H9 (cell line): ENCODE measurements at regions not wholly inside any gene's neighbourhood (a gene's known extent, or its start where the extent isn't known, plus 50 kb on each side); places are given as distances from the start of the nearest gene placed in this dataset.

ENCODE experiments used
- DNase-seq: peaks from one replicate; pipeline ENCODE4 v3.0.0-alpha.2; 2017
- H2AFZ ChIP-seq: one replicate; pipeline ENCODE4 v1.6.1; 2013; ENCODE audit warnings: mild to moderate bottlenecking, low read length, control low read depth, moderate library complexity
- H2AK5ac ChIP-seq: 2 replicates; pipeline ENCODE4 v1.6.1; 2013; ENCODE audit warnings: low read length, control low read depth, mixed read lengths; ENCODE audit not compliant: insufficient read length
- H2BK120ac ChIP-seq: one replicate; pipeline ENCODE4 v1.6.1; 2013; ENCODE audit warnings: low read depth, mild to moderate bottlenecking, low read length, control low read depth, inconsistent platforms; ENCODE audit not compliant: poor library complexity, severe bottlenecking
- H2BK12ac ChIP-seq: 2 replicates; pipeline ENCODE4 v1.6.1; 2013; ENCODE audit warnings: low read length, control low read depth, mixed read lengths, low read depth; ENCODE audit not compliant: insufficient read length
- H2BK15ac ChIP-seq: 2 replicates; pipeline ENCODE4 v1.6.1; 2013; ENCODE audit warnings: low read depth, low read length, control low read depth
- H2BK20ac ChIP-seq: one replicate; pipeline ENCODE4 v1.6.1; 2013; ENCODE audit warnings: low read depth, mild to moderate bottlenecking, low read length, control low read depth, inconsistent platforms; ENCODE audit not compliant: poor library complexity, severe bottlenecking
- H2BK5ac ChIP-seq: 2 replicates; pipeline ENCODE4 v1.6.1; 2013; ENCODE audit warnings: low read length, control low read depth, mixed read lengths; ENCODE audit not compliant: insufficient read length
- H3K14ac ChIP-seq: 2 replicates; pipeline ENCODE4 v1.6.1; 2013; ENCODE audit warnings: low read length, control low read depth; ENCODE audit not compliant: insufficient read depth
- H3K18ac ChIP-seq: 2 replicates; pipeline ENCODE4 v1.6.1; 2013; ENCODE audit warnings: low read depth, mild to moderate bottlenecking, mixed read lengths, low read length, control low read depth; ENCODE audit not compliant: insufficient read length
- H3K23ac ChIP-seq: 2 replicates; pipeline ENCODE4 v1.6.1; 2013; ENCODE audit warnings: low read length, control low read depth, mixed read lengths, low read depth; ENCODE audit not compliant: insufficient read length
- H3K23me2 ChIP-seq: 2 replicates; pipeline ENCODE4 v1.6.1; 2013; ENCODE audit warnings: low read depth, mild to moderate bottlenecking, mixed read lengths, low read length, control low read depth; ENCODE audit not compliant: insufficient read length, poor library complexity, severe bottlenecking
- H3K27ac ChIP-seq: 2 replicates; pipeline ENCODE4 v1.5.1; 2013; ENCODE audit warnings: low read length, control low read depth, mixed read lengths, low read depth; ENCODE audit not compliant: insufficient read length
- H3K27me3 ChIP-seq: 2 replicates; pipeline ENCODE4 v1.6.1; 2013; ENCODE audit warnings: low read length, control low read depth, inconsistent platforms; ENCODE audit not compliant: insufficient read depth
- H3K4ac ChIP-seq: 2 replicates; pipeline ENCODE4 v1.6.1; 2013; ENCODE audit warnings: low read depth, mild to moderate bottlenecking, control low read depth, inconsistent platforms, low read length, moderate library complexity
- H3K4me1 ChIP-seq: 2 replicates; pipeline ENCODE4 v1.6.1; 2013; ENCODE audit warnings: low read length, control low read depth, inconsistent platforms; ENCODE audit not compliant: insufficient read depth
- H3K4me2 ChIP-seq: 2 replicates; pipeline ENCODE4 v1.6.1; 2013; ENCODE audit warnings: low read length, control low read depth, mixed read lengths; ENCODE audit not compliant: insufficient read length, insufficient read depth
- H3K56ac ChIP-seq: 2 replicates; pipeline ENCODE4 v1.6.1; 2013; ENCODE audit warnings: low read depth, mild to moderate bottlenecking, mixed read lengths, low read length, control low read depth; ENCODE audit not compliant: insufficient read length
- H3K79me1 ChIP-seq: 2 replicates; pipeline ENCODE4 v1.6.1; 2013; ENCODE audit warnings: low read depth, mild to moderate bottlenecking, moderate library complexity, low read length, control low read depth, inconsistent platforms; ENCODE audit not compliant: insufficient read depth, poor library complexity, severe bottlenecking
- H3K79me2 ChIP-seq: 2 replicates; pipeline ENCODE4 v1.6.1; 2013; ENCODE audit warnings: low read length, control low read depth, inconsistent platforms; ENCODE audit not compliant: insufficient read depth
- H3K9ac ChIP-seq: 2 replicates; pipeline ENCODE4 v1.6.1; 2013; ENCODE audit warnings: low read length, control low read depth, mixed read lengths; ENCODE audit not compliant: insufficient read length; ENCODE audit errors: extremely low read depth
- H3K9me3 ChIP-seq: one replicate; pipeline ENCODE4 v1.6.1; 2013; ENCODE audit warnings: low read depth, low read length, inconsistent platforms; ENCODE audit not compliant: control insufficient read depth
- H3T11ph ChIP-seq: one replicate; pipeline ENCODE4 v1.6.1; 2013; ENCODE audit warnings: mild to moderate bottlenecking, low read length, control low read depth, inconsistent platforms
- H4K20me1 ChIP-seq: one replicate; pipeline ENCODE4 v1.6.1; 2013; ENCODE audit not compliant: control insufficient read depth, insufficient read length, insufficient read depth
- H4K5ac ChIP-seq: 2 replicates; pipeline ENCODE4 v1.6.1; 2013; ENCODE audit warnings: low read depth, mild to moderate bottlenecking, mixed read lengths, low read length, control low read depth; ENCODE audit not compliant: insufficient read length
- H4K8ac ChIP-seq: replicated peaks from 2 replicates; pipeline ENCODE4 v1.6.1; 2013; ENCODE audit warnings: low read length, control low read depth, mixed read lengths, low read depth; ENCODE audit not compliant: insufficient read length
- H4K91ac ChIP-seq: 2 replicates; pipeline ENCODE4 v1.6.1; 2013; ENCODE audit warnings: low read depth, mild to moderate bottlenecking, moderate library complexity, mixed read lengths, low read length, control low read depth; ENCODE audit not compliant: insufficient read length
- H3K27ac Mint-ChIP-seq, 3 experiments: 2 replicates in 2 of 3; 3 replicates in 1 of 3; pipeline ENCODE4 v1.8.0; 2020 to 2021; ENCODE audit warnings: mixed read lengths in 3 of 3, mild to moderate bottlenecking in 1 of 3, moderate library complexity in 1 of 3
- H3K27me3 Mint-ChIP-seq: 2 replicates; pipeline ENCODE4 v1.8.0; 2021; ENCODE audit warnings: low read depth, mild to moderate bottlenecking, moderate library complexity, mixed read lengths
- H3K36me3 Mint-ChIP-seq, 3 experiments: 2 replicates in 2 of 3; 3 replicates in 1 of 3; pipeline ENCODE4 v1.8.0; 2020 to 2021; ENCODE audit warnings: low read depth in 3 of 3, mixed read lengths in 3 of 3; ENCODE audit not compliant: insufficient read depth in 1 of 3
- H3K4me1 Mint-ChIP-seq, 2 experiments: 2 replicates each; pipeline ENCODE4 v1.8.0; 2020; ENCODE audit warnings: mixed read lengths in 2 of 2
- H3K4me3 Mint-ChIP-seq, 2 experiments: 2 replicates in 1 of 2; 3 replicates in 1 of 2; pipeline ENCODE4 v1.8.0; 2020 to 2021; ENCODE audit warnings: mild to moderate bottlenecking in 2 of 2, mixed read lengths in 2 of 2, moderate library complexity in 1 of 2
- H3K9me3 Mint-ChIP-seq, 2 experiments: 2 replicates in 1 of 2; 3 replicates in 1 of 2; pipeline ENCODE4 v1.8.0; 2020; ENCODE audit warnings: mild to moderate bottlenecking in 2 of 2, mixed read lengths in 2 of 2, moderate library complexity in 1 of 2
- CTCF ChIP-seq: fragments of 200-600 bp; sonication (generic); conservative IDR thresholded peaks from 3 replicates; pipeline ENCODE4 v1.8.0; 2021; ENCODE audit warnings: antibody characterized with exemption, mild to moderate bottlenecking
- WGBS: extraction: QIAGEN DNeasy Blood & Tissue Kit; methylation state at CpG from one replicate; pipeline ENCODE4 v1.1.7; 2013; ENCODE audit warnings: missing lambda C conversion rate, low lambda C conversion rate, mixed read lengths; ENCODE audit not compliant: insufficient read length; ENCODE audit errors: extremely low coverage; 5-methylcytosine and 5-hydroxymethylcytosine counted together

- Histone ChIP-seq H3K18ac (no peak overlapping the region), H2BK15ac (no peak overlapping the region), H3K23me2 (no peaks in the 10 kb centered on the region), H3K4ac (no peak overlapping the region), H3T11ph (no peak overlapping the region), H3K56ac (no peak overlapping the region), H3K9me3 (no peaks in the 10 kb centered on the region), H3K79me1 (no peaks in the 10 kb centered on the region), H4K20me1 (peaks cover 4% of the 10 kb centered on the region), H4K5ac (no peak overlapping the region), H4K91ac (no peak overlapping the region), H3K4me2 (no peak overlapping the region), H3K23ac (no peak overlapping the region), H3K9ac (no peak overlapping the region), H2AK5ac (no peak overlapping the region), H3K14ac (no peak overlapping the region), H3K27me3 (no peaks in the 10 kb centered on the region), H2BK12ac (no peak overlapping the region), H3K27ac (no peak overlapping the region), H2BK120ac (no peak overlapping the region), H3K4me1 (0 out of 2 replicates have a peak, but pooled peaks cover 2% of the 10 kb centered on the region), H4K8ac (no peak overlapping the region), H2BK20ac (no peak overlapping the region), H2AFZ (no peak overlapping the region), H3K79me2 (no peaks in the 10 kb centered on the region), H2BK5ac (no peak overlapping the region)
- no peak for TF ChIP-seq CTCF
- WGBS, result no CpG with 5 or more reads among the region's 4 CpGs
- no peaks in the 10 kb centered on the region for H3K27me3 Mint-ChIP-seq
- peaks cover 4 to 5% of the 10 kb centered on the region in 2 experiments; a peak in 2 of 4 replicates for H3K4me1 Mint-ChIP-seq
- no peak overlapping the region for H3K27ac Mint-ChIP-seq
- H3K36me3 Mint-ChIP-seq, result peaks cover 10 to 27% (median 12%) of the 10 kb centered on the region in 3 experiments
- H3K4me3 Mint-ChIP-seq, result no peak overlapping the region
- peaks cover 24 to 33% of the 10 kb centered on the region in 2 experiments for H3K9me3 Mint-ChIP-seq
- no peak for DNase-seq
Measured at GRCh38 chr3:185309302-185309701, 53.6 kb upstream of the MAP3K13 start.
